IPS-18a (cell line): ENCODE measurements at regions not wholly inside any gene's neighbourhood (a gene's known extent, or its start where the extent isn't known, plus 50 kb on each side); places are given as distances from the start of the nearest gene placed in this dataset.

Experiments used
- H3K27ac ChIP-seq: one replicate; pipeline ENCODE4 v1.5.1; 2013; ENCODE audit warnings: low read length
- H3K27me3 ChIP-seq: one replicate; pipeline ENCODE4 v1.6.1; 2013; ENCODE audit warnings: mild to moderate bottlenecking, low read length; ENCODE audit not compliant: control insufficient read depth, insufficient read depth
- H3K36me3 ChIP-seq: one replicate; pipeline ENCODE4 v1.6.1; 2013; ENCODE audit warnings: low read depth, low read length; ENCODE audit not compliant: control insufficient read depth
- H3K4me1 ChIP-seq: one replicate; pipeline ENCODE4 v1.6.1; 2013; ENCODE audit warnings: low read depth, low read length; ENCODE audit not compliant: control insufficient read depth
- H3K4me3 ChIP-seq: one replicate; pipeline ENCODE4 v1.5.1; 2013; ENCODE audit warnings: low read length
- H3K9ac ChIP-seq: one replicate; pipeline ENCODE4 v1.6.1; 2013; ENCODE audit warnings: mild to moderate bottlenecking, low read length, moderate library complexity
- H3K9me3 ChIP-seq: one replicate; pipeline ENCODE4 v1.6.1; 2013; ENCODE audit warnings: low read depth, low read length; ENCODE audit not compliant: control insufficient read depth

- Histone ChIP-seq H3K27me3 (no peaks in the 10 kb centered on the region), H3K27ac (no peak overlapping the region), H3K36me3 (no peaks in the 10 kb centered on the region), H3K4me3 (no peak overlapping the region), H3K9me3 (no peaks in the 10 kb centered on the region), H3K4me1 (peaks cover 30% of the 10 kb centered on the region), H3K9ac (no peak overlapping the region)
Measured at GRCh38 chr11:113553235-113553634, 78.0 kb upstream of the DRD2 start.

GRCh38 chr11:113552271-113552670 lies 77.1 kb upstream of the DRD2 start:
- no peaks in the 10 kb centered on the region for H3K36me3 ChIP-seq
- no peak overlapping the region for H3K9ac ChIP-seq
- H3K27ac ChIP-seq = no peak overlapping the region
- H3K9me3 ChIP-seq = no peaks in the 10 kb centered on the region
- peaks cover 30% of the 10 kb centered on the region for H3K4me1 ChIP-seq
- H3K27me3 ChIP-seq = no peaks in the 10 kb centered on the region
- no peak overlapping the region for H3K4me3 ChIP-seq

GRCh38 chr11:113551645-113552044 lies 76.4 kb upstream of the DRD2 start:
- H3K4me1 ChIP-seq = peaks cover 28% of the 10 kb centered on the region
- H3K27ac ChIP-seq = no peak overlapping the region
- no peak overlapping the region for H3K4me3 ChIP-seq
- no peak overlapping the region for H3K9ac ChIP-seq
- no peaks in the 10 kb centered on the region for H3K36me3 ChIP-seq
- no peaks in the 10 kb centered on the region for H3K27me3 ChIP-seq
- no peaks in the 10 kb centered on the region for H3K9me3 ChIP-seq

- Histone ChIP-seq H3K9me3 (no peaks in the 10 kb centered on the region), H3K9ac (no peak overlapping the region), H3K4me3 (no peak overlapping the region), H3K27me3 (no peaks in the 10 kb centered on the region), H3K27ac (no peak overlapping the region), H3K36me3 (no peaks in the 10 kb centered on the region), H3K4me1 (peaks cover 22% of the 10 kb centered on the region)
Measured at GRCh38 chr11:113549611-113550578, 74.7 kb upstream of the DRD2 start.

- Histone ChIP-seq H3K9ac (no peak overlapping the region), H3K27ac (no peak overlapping the region), H3K4me1 (peaks cover 14% of the 10 kb centered on the region), H3K36me3 (no peaks in the 10 kb centered on the region), H3K9me3 (no peaks in the 10 kb centered on the region), H3K4me3 (no peak overlapping the region), H3K27me3 (no peaks in the 10 kb centered on the region)
Measured at GRCh38 chr11:113549061-113549460, 73.9 kb upstream of the DRD2 start.

- no peaks in the 10 kb centered on the region for H3K27me3 ChIP-seq
- H3K36me3 ChIP-seq = no peaks in the 10 kb centered on the region
- no peak overlapping the region for H3K9ac ChIP-seq
- no peak overlapping the region for H3K4me3 ChIP-seq
- H3K27ac ChIP-seq = no peak overlapping the region
- no peaks in the 10 kb centered on the region for H3K9me3 ChIP-seq
- peaks cover under 1% of the 10 kb centered on the region for H3K4me1 ChIP-seq
Measured at GRCh38 chr11:113547739-113548138, 72.5 kb upstream of the DRD2 start.

GRCh38 chr11:113546757-113547507 lies 71.7 kb upstream of the DRD2 start:
- Histone ChIP-seq H3K9me3 (no peaks in the 10 kb centered on the region), H3K4me1 (no peaks in the 10 kb centered on the region), H3K9ac (no peak overlapping the region), H3K27me3 (no peaks in the 10 kb centered on the region), H3K27ac (no peak overlapping the region), H3K4me3 (no peak overlapping the region), H3K36me3 (no peaks in the 10 kb centered on the region)

GRCh38 chr11:113542420-113542819 lies 67.2 kb upstream of the DRD2 start:
- H3K36me3 ChIP-seq = no peaks in the 10 kb centered on the region
- peaks cover 9% of the 10 kb centered on the region for H3K27me3 ChIP-seq
- H3K4me3 ChIP-seq = no peak overlapping the region

GRCh38 chr11:113540416-113541330 lies 65.5 kb upstream of the DRD2 start:
- H3K9ac ChIP-seq = no peak overlapping the region
- peaks cover 22% of the 10 kb centered on the region for H3K4me1 ChIP-seq
- peaks cover 9% of the 10 kb centered on the region for H3K27me3 ChIP-seq
- no peak overlapping the region for H3K27ac ChIP-seq
- H3K36me3 ChIP-seq = no peaks in the 10 kb centered on the region
- no peaks in the 10 kb centered on the region for H3K9me3 ChIP-seq
- no peak overlapping the region for H3K4me3 ChIP-seq

More at GRCh38 chr11:113542420-113542819, 67.2 kb upstream of the DRD2 start:
- no peak overlapping the region for H3K9ac ChIP-seq
- peaks cover 22% of the 10 kb centered on the region for H3K4me1 ChIP-seq
- no peak overlapping the region for H3K27ac ChIP-seq
- no peaks in the 10 kb centered on the region for H3K9me3 ChIP-seq

- Histone ChIP-seq H3K27ac (no peak overlapping the region), H3K4me3 (no peak overlapping the region), H3K27me3 (peaks cover 9% of the 10 kb centered on the region), H3K36me3 (no peaks in the 10 kb centered on the region), H3K4me1 (peaks cover 22% of the 10 kb centered on the region), H3K9ac (no peak overlapping the region), H3K9me3 (no peaks in the 10 kb centered on the region)
Measured at GRCh38 chr11:113538451-113539412, 63.5 kb upstream of the DRD2 start.
